ENCODE measurements at regions not wholly inside any gene's neighbourhood (a gene's known extent, or its start where the extent isn't known, plus 50 kb on each side); places are given as distances from the start of the nearest gene placed in this dataset.

DNA sequence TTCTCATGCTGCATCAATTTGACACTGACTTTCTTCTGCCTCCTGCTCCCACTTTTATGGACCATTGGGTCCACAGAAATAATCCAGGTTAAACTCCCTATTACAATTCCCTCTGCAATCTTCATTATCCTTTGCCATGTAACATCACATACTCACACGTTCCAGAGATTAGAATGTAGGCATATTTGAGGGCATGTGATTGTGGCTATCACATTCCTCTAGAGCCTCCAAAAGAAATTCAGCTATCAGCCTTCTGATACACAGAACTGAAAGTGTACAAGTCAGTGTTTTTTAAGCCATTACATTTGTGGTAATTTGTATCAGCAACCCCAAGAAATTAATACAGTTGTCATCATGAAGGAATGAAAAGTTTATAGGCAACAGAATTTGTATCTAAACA is 892.4 kb downstream of the RPS29 start:
- TF ChIP-seq, protein P1, sequence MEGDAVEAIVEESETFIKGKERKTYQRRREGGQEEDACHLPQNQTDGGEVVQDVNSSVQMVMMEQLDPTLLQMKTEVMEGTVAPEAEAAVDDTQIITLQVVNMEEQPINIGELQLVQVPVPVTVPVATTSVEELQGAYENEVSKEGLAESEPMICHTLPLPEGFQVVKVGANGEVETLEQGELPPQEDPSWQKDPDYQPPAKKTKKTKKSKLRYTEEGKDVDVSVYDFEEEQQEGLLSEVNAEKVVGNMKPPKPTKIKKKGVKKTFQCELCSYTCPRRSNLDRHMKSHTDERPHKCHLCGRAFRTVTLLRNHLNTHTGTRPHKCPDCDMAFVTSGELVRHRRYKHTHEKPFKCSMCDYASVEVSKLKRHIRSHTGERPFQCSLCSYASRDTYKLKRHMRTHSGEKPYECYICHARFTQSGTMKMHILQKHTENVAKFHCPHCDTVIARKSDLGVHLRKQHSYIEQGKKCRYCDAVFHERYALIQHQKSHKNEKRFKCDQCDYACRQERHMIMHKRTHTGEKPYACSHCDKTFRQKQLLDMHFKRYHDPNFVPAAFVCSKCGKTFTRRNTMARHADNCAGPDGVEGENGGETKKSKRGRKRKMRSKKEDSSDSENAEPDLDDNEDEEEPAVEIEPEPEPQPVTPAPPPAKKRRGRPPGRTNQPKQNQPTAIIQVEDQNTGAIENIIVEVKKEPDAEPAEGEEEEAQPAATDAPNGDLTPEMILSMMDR (conservative IDR thresholded peaks at IDR 0.05 in 1 of 2, IDR thresholded peaks at IDR 0.05 in 1 of 2; ENCODE audit: extremely low read depth in 1 of 2, insufficient read depth in 1 of 2, low read depth in 1 of 2, low read length in 2 of 2): no peak
- no peak for TF ChIP-seq EZH2 (IDR thresholded peaks at IDR 0.05; ENCODE audit: borderline replicate concordance, low read length)

Measured in mammary epithelial cell (primary cell).